Stimulated activated CD8-positive, alpha-beta memory T cell treated with anti-CD3 and anti-CD28 coated beads, Interleukin-7, amount 100 ng/mL, for 48 hours (primary cell): ENCODE measurements at regions not wholly inside any gene's neighbourhood (a gene's known extent, or its start where the extent isn't known, plus 50 kb on each side); places are given as distances from the start of the nearest gene placed in this dataset.
"Not testable (repeated sequence)": the region's sequence is repeated elsewhere in the genome, so short reads cannot be mapped to it uniquely, and the experiment has no call there.

ENCODE experiments used
- DNase-seq, 2 donors: peaks; one replicate each; pipeline ENCODE4 v3.0.0-alpha.2; 2020; ENCODE audit warnings: low read depth in 1 of 2; ENCODE audit errors: extremely low read depth in 1 of 2

DNA sequence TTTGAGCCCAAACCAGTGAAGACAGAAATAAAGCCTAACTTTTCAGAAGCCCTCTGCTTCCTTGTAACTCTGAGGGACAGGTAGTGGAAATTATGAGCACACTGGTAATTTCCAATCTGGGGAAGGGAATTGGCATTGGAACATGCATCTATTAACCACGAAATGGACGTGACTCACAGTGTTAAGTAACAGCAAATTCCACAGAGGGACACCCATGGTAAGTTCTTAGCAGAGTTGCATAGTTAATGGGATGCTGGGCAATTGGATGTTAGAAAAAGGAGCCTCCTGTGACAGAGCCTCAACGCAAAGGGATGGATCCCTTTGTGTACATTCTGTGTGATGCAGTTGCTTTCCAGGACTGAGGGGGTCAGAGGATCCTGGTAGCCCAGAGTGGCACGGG lies 168.6 kb downstream of the SEMA6D start:
- no peak for DNase-seq

DNA sequence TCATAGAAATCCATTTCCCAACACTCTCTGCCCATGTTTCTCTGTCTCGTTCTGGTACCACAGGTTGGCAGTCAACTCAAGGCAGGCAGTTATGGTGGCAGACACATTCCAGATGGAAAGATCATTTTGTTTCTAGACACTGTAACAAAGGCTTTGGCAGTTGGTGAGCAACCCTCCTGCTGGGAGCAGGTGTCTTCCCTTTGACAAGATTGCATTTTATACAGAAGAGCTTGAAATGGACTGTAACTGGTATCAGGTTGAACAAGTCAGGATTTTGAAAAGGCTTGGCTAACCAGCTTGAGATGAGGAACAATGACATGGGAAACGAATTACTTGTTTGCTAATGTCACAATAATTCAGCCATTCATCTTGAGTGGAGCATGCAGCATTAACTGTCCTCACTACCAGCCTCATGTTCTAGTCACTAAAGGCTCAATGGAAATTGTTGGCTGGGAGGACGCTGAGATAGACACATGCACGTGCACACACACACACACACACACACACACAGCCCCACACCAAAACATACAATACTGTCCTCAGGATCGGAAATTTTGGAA lies 170.0 kb downstream of the SEMA6D start:
- no peak for DNase-seq

DNA sequence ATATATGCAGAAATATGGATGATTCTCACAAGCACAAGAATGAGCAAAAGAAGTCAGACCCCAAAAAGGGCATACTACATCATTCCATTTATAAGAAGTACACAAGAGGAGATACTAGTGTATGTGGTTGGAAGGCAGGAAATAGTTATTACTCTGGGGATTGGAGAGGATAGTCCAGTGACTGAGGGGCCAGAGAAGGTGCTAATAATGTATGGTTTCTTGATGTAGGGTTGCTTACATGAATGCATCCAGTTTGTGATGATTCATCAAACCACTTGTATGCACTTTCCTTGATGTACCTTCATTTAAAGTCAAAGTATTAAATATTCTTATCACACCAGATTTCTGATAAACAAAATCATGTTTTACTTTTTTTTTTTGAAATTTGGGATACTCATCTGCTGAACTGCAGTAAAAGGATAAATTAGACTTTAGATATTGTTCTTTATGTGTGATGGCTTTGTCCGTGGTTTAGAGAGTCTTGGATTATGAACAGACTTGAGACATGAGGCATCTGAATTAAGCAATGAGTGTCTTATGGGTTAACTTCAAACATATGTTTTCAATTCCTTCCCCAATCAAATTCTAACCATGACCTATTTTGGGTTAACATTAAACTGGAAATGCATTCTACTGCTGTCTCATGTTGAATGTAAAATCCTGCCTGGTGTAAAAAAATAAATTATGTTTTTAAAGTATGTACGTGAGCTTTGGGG lies 171.2 kb downstream of the SEMA6D start:
- no peak for DNase-seq

DNA sequence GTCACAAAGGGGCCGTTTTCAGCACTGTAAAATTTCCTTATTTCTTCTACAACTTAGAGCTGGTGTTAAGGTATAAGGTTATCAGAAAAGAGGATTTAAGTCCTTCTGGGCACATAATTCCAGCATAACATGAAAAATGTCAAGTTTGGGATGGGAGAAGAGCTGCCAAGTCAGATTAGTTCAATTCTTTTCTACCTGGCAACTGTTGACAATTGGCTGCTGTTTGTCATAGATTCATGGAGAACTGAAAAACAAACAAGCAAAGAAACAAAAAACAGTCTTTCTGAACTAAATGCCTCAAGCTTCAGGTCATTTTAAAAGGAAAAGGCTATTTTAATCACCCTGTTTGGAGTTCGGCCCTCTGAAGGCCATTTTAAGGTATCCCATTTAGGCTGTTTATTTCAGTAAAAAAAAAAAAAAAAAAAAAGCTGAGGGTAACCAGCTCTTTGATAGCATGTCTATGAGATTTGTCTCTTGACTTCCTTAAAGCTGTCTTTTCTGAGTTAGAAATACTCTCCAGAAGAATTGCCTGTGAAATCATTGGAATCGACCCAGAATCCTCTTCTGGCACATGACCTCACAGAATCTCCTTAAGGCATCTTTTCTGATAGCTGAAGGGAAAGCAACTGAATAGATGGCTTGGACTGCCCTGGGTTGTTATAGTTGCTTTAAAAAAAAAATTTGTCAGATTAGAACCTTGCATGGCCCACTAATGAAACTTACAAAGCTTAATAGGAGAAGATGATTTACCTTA lies 173.3 kb downstream of the SEMA6D start:
- no peak for DNase-seq

GRCh38 chr15:47897525-47897924 lies 180.2 kb downstream of the SEMA6D start:
- no peak for DNase-seq

DNA sequence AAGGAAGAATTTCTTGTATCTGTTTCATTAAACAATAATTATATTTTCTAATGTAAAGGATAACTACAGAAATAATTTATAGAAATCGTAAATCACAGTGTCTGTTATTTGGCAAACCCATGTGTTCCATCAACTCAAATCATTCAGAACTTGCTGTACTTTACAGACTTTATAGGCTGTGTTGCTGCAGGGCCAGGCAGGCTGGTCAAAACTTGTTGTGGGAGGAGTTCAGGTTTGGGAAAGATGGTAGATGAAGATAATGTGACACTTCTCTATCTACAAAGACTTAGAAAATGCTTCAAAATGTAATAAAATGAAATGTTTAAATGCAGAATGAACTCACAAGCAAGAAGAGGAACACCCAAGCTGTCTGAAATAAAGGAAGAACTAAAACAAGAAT lies 183.4 kb downstream of the SEMA6D start:
- no peak for DNase-seq

DNA sequence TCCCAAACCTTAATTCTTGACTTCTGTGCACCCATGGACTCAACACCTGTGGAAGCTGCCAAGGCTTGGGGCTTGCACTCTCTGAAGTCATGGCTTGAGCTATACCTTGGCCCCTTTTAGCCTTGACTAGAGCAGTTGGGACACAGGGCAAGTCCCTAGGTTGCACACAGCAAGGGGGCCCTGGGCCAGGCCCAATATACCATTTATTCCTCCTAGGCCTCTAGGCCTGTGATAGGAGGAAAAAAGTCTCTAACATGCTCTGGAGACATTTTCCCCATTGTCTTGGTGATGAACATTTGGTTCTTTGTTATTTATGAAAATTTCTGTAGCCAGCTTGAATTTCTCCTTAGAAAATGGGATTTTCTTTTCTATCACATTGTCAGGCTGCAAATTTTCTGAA lies 186.1 kb downstream of the SEMA6D start:
- DNase-seq, result no peak

- DNase-seq, result no peak
These were observed 191.2 kb downstream of the SEMA6D start for GRCh38 chr15:47908486-47908885.

- no peak for DNase-seq
These were observed 191.8 kb downstream of the SEMA6D start for GRCh38 chr15:47908950-47909670.

DNA sequence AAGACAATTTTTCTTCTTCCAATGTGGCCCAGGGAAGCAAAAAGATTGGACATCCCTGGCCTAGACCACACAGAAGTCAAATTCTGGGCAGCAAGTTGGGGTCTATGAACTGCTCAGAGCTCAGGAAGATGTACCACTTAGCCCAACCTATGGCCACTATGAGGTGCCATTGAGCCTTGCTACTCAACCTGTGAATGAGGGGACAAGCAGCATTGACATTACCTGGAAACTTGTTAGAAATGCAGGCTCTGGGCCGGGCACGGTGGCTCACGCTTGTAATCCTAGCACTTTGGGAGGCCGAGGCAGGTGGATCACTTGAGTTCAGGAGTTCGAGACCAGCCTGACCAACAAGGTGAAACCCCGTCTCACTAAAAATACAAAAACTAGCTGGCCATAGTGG lies 195.6 kb downstream of the SEMA6D start:
- DNase-seq, result not testable (repeated sequence)

DNA sequence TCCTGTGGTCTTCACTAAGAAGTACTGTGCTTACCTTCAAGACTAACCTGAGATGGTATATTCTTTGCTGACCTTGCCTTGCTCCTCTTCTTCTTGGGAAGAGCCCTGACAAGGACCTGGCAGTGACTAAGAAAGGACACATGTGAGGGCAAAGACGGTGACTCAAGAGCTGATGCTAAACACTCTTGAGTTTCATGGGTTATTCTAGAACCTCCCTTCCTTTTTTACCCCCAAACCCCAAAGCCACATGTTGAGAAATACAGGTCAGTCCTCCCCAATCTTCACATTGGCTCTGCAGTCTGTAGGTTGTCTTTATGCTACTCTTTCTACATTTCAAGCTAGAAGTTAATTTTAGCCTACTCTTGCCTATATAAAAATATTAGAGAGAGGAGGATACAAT lies 200.6 kb downstream of the SEMA6D start:
- no peak for DNase-seq

DNA sequence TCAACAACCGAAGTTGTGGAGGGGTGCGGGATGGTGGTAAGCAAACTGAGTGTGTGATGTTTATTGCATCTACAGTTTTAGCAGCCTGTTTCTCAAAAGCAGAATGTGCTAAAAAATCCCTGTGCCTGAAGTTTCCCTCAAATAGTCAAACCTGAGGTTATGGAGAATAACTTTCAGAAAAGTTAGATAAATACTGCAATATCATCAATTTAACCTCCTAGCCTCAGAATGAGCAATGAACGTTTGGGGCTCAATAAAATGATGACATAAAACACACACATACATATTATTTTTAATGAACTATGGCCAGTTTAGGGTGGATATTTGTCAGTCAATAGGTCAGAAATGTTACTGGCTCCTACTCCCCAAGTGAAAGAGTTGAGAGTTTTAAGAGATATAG lies 201.6 kb downstream of the SEMA6D start:
- DNase-seq, result no peak

DNA sequence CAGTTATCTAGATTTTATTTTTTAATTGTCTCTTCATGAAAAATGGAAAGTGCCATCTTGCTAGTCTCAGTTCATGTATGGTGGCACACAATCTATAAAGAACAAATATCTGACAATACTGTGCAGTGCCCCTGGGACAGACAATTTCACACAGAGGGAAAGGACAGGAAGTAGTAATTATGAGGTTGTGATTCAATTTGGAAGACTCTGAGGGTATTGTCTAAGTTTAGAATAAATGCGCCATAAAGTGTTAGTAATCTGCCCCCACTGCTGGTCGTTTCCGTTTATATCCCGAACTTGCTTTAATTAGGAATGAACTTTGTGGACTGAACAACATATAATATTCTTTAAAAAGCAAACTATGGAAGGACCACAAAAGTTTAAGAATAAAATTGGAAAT lies 196.4 kb upstream of the SLC24A5 start:
- DNase-seq, result no peak

GRCh38 chr15:47929138-47929803 lies 191.5 kb upstream of the SLC24A5 start:
- no peak for DNase-seq

GRCh38 chr15:47932261-47932660 lies 188.5 kb upstream of the SLC24A5 start:
- no peak for DNase-seq

DNA sequence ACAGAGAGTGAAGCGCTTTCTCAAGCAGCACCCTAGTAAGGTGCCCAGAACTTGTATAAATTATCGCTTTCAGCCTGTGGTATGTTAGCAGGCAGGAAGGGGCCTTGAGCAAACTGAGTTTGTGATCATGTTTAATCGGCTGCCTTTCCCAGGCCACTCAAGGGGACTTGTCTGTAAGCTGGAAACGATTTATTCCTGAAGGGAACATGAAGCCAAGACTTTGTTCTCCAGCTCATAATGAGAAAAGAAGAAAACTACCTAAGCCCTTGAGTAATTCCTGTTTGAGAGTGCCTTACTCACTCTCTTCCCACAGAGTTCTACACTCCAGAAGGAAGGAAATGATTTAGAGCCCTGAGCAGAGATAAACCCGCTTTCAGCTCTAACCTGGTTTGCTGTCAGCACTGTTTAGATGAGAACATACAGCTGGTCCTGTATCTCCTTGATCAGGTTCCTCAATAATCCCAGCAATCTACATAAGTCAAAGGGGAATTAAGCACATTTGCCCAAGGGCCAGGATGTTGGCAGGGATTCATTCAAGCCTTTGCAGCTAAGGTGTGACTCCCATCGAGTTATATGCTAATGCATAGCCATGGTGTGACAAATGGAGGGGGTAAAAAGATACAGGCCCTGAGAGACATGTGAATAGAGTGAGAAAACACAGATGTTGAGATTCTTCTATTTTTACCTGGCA lies 187.7 kb upstream of the SLC24A5 start:
- no peak for DNase-seq

GRCh38 chr15:47933865-47934264 lies 186.9 kb upstream of the SLC24A5 start:
- DNase-seq, result no peak

DNA sequence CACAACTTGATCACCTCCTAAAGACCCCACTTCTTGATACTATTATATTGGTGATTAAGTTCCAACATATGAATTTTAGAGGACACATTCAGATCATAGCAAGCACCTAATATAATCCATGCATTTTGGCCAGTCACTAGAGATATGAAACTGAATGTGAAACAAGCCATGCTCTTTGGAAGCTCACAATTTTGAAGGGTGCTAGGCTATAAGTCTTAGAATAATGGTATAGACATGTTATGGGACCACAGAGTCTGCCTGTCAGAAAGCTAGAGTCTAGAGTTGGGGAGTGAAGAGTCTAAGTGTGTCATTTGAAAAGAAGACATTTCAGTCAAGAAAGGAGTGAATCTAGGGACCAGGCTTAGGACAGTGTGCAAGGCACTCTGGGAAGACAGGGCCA lies 186.4 kb upstream of the SLC24A5 start:
- DNase-seq, result no peak

DNA sequence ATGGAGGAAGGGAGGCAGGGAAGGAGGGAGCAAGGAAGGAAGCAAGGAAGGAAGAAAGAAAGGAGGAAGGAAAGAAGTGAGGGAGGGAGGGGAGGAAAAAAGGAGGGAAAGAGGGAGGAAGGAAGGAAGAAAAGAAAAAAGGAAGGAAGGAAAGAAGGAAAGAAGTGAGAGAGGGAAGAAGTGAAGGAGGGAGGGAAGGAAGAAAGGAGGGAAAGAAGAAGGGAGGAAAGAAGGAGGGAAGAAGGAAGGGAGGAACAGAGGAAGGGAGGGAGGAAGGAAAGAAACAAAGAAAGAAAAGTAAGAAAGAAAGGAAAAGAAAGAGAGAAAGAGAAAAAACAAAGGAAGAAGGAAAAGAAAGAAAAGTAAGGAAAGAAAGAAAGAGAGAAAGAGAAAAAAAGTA lies 183.0 kb upstream of the SLC24A5 start:
- no peak for DNase-seq

DNA sequence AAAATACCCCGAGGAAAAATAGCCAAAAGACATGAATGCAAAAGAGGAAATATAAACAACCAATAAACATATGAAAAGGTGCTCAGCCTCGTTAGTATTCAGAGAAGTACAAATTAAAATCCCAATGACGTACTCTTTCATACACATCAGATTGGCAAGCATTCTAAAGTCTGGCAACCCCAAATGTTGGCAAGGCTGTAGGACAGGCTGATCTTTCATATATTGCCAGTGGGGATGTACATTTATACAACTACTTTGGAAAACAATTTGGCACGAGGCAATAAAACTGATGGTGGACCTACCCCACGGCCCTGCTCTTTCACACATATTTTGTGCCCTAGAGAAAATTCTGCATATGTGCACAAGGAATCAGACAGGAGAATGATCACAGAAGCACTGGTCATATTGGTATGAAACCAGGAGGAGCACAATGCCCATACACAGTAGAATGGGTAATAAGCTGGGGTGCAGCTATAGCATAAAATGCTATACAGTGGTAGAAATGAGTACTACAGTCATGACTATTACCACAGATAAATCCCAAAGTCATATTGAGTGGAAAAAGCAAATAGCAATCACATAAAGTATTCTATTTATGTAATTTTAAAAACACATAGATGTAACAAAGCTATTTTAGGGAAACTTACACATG lies 176.0 kb upstream of the SLC24A5 start:
- no peak for DNase-seq
